NB4 (cell line): ENCODE measurements at regions not wholly inside any gene's neighbourhood (a gene's known extent, or its start where the extent isn't known, plus 50 kb on each side); places are given as distances from the start of the nearest gene placed in this dataset.

Experiments
- CTCF ChIP-seq: IDR thresholded peaks from one replicate; pipeline ENCODE4 v1.5.1; 2012; ENCODE audit warnings: low read depth, low read length
- MYC ChIP-seq: IDR thresholded peaks from 2 replicates; pipeline ENCODE4 v1.6.1; 2011; ENCODE audit warnings: low read depth, low read length

DNA sequence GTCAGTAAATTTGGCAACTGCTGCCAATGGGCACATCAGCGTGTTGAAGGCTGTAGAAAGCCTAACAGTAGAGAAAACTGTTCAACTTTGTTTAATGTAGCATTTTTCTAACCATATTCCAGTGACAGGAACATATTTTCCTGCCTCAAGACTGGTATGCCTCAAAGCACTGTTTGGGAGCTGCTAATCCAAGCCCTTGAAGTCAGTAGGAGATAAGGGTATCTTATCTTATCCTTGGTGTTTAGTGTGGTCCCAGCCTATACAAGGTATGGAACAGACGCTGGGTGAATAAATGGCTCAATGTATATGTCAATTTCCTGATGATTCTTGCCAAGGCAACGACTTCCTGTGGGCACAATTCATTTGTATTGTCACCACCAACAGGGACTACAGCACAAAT lies 97.5 kb upstream of the CREB5 start:
- TF ChIP-seq CTCF (no peak), MYC (no peak)
